ENCODE measurements at regions not wholly inside any gene's neighbourhood (a gene's known extent, or its start where the extent isn't known, plus 50 kb on each side); places are given as distances from the start of the nearest gene placed in this dataset.

GRCh38 chr1:60872426-60873054, 209.8 kb upstream of the NFIA start:
- TF ChIP-seq EZH2 (IDR thresholded peaks at IDR 0.05; ENCODE audit: low read depth): no peak
- TF ChIP-seq, protein P1, sequence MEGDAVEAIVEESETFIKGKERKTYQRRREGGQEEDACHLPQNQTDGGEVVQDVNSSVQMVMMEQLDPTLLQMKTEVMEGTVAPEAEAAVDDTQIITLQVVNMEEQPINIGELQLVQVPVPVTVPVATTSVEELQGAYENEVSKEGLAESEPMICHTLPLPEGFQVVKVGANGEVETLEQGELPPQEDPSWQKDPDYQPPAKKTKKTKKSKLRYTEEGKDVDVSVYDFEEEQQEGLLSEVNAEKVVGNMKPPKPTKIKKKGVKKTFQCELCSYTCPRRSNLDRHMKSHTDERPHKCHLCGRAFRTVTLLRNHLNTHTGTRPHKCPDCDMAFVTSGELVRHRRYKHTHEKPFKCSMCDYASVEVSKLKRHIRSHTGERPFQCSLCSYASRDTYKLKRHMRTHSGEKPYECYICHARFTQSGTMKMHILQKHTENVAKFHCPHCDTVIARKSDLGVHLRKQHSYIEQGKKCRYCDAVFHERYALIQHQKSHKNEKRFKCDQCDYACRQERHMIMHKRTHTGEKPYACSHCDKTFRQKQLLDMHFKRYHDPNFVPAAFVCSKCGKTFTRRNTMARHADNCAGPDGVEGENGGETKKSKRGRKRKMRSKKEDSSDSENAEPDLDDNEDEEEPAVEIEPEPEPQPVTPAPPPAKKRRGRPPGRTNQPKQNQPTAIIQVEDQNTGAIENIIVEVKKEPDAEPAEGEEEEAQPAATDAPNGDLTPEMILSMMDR (conservative IDR thresholded peaks at IDR 0.05): no peak
